ENCODE measurements at regions not wholly inside any gene's neighbourhood (a gene's known extent, or its start where the extent isn't known, plus 50 kb on each side); places are given as distances from the start of the nearest gene placed in this dataset.

DNA sequence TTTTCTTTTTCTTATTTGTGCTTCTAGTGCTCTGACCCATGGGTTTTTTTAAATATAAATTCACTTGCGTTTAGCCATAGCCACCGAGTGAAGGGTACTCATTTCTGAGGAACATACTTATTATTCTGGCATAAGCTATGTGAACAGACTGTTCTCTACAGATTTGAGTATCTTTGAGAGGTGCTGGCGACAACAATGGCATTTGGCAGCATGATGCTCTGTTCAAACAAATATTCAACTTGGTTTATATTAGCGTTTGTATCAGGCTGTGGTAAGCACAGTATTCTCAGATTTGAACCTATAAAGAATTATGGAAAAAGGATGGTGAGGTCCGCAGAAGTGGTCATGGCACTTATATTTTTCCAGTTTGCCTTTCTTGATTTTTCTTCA, 108.7 kb upstream of the LIMCH1 start:
- no peak overlapping the region for H3K27ac Mint-ChIP-seq
- ATAC-seq (ENCODE audit: low read depth), result no peak
- no peaks in the 10 kb centered on the region for H3K79me2 ChIP-seq (ENCODE audit: control insufficient read depth, insufficient read depth, low read length)
- 94% methylated on average over 2 of the region's 5 CpGs for WGBS (ENCODE audit: insufficient coverage)
- H3K9me3 Mint-ChIP-seq (ENCODE audit: insufficient read depth), result no peaks in the 10 kb centered on the region
- H3K27ac ChIP-seq (ENCODE audit: low read length in 2 of 2), result no peak overlapping the region
- peaks cover 0 to 3% (median 0%) of the 10 kb centered on the region in 4 experiments for H3K27me3 ChIP-seq (replicated peaks in 1 of 4; ENCODE audit: control extremely low read depth in 1 of 4, control insufficient read depth in 3 of 4, insufficient read depth in 4 of 4, low read length in 3 of 4)
- no peak overlapping the region for H3K4me3 Mint-ChIP-seq
- TF ChIP-seq, protein P1, sequence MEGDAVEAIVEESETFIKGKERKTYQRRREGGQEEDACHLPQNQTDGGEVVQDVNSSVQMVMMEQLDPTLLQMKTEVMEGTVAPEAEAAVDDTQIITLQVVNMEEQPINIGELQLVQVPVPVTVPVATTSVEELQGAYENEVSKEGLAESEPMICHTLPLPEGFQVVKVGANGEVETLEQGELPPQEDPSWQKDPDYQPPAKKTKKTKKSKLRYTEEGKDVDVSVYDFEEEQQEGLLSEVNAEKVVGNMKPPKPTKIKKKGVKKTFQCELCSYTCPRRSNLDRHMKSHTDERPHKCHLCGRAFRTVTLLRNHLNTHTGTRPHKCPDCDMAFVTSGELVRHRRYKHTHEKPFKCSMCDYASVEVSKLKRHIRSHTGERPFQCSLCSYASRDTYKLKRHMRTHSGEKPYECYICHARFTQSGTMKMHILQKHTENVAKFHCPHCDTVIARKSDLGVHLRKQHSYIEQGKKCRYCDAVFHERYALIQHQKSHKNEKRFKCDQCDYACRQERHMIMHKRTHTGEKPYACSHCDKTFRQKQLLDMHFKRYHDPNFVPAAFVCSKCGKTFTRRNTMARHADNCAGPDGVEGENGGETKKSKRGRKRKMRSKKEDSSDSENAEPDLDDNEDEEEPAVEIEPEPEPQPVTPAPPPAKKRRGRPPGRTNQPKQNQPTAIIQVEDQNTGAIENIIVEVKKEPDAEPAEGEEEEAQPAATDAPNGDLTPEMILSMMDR (IDR thresholded peaks at IDR 0.05), result no peak
- no peak for TF ChIP-seq EZH2 (IDR thresholded peaks at IDR 0.05; ENCODE audit: borderline replicate concordance, insufficient read depth, low read depth, low read length, poor library complexity, severe bottlenecking)
- H3K9ac ChIP-seq (ENCODE audit: low read length), result no peak overlapping the region
- peaks cover 0 to 5% (median 0%) of the 10 kb centered on the region in 3 donors for H3K9me3 ChIP-seq (ENCODE audit: control extremely low read depth in 1 of 3, control insufficient read depth in 2 of 3, insufficient read depth in 1 of 3, low read length in 2 of 3)
- H3K4me1 ChIP-seq (ENCODE audit: control insufficient read depth in 2 of 2, insufficient read depth in 2 of 2, low read length in 2 of 2), result no peaks in the 10 kb centered on the region
- H4K20me1 ChIP-seq (ENCODE audit: control insufficient read depth, insufficient read depth, low read length, poor library complexity, severe bottlenecking), result no peaks in the 10 kb centered on the region
- H3K4me3 ChIP-seq (ENCODE audit: control extremely low read depth in 1 of 5, extremely low read depth in 1 of 5, insufficient read depth in 1 of 5, low read depth in 2 of 5, low read length in 4 of 5), result no peak overlapping the region
- no peak overlapping the region for H2AFZ ChIP-seq (ENCODE audit: insufficient read depth, low read depth, low read length, poor library complexity, severe bottlenecking)
- intact Hi-C loops (cut with micrococcal nuclease), result no loop called here
- CTCF ChIA-PET, result no interaction called here
- peaks cover 16% of the 10 kb centered on the region for H3K27me3 Mint-ChIP-seq
- no peaks in the 10 kb centered on the region for H3K4me1 Mint-ChIP-seq
- no peaks in the 10 kb centered on the region for H3K36me3 ChIP-seq (replicated peaks in 1 of 2; ENCODE audit: control extremely low read depth in 1 of 2, control insufficient read depth in 1 of 2, extremely low read depth in 1 of 2, insufficient read depth in 2 of 2, low read length in 1 of 2)
- H3K4me2 ChIP-seq (replicated peaks; ENCODE audit: low read depth, low read length, poor library complexity, severe bottlenecking), result no peak overlapping the region
- no peak for DNase-seq
- POLR2A ChIA-PET, result no interaction called here

DNA sequence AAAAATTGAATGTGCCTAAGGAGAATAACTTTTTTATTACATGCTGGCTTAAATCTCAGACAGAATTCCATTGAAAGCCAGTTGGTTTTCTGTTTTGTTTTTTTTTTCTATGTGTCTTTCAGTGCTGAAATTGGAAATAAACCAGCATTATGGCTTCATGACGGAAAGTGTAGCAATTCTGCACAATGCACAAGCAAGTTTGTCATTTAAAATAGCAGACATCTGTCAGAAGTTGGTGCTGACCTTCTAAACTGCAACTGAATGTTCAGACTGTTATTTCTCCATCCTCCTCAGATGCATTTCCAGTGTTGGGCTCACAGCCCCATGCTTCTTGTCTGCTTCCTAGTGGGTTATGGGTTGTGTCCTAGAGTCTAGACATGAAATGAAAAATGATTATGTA, 107.2 kb upstream of the LIMCH1 start:
- DNase-seq (no peak), ATAC-seq (ENCODE audit: low read depth) (no peak)
- H3K4me1 ChIP-seq (ENCODE audit: control insufficient read depth in 2 of 2, insufficient read depth in 2 of 2, low read length in 2 of 2), result no peaks in the 10 kb centered on the region
- WGBS (ENCODE audit: insufficient coverage), result 100% methylated on average over 1 of the region's 1 CpG
- H3K4me2 ChIP-seq (replicated peaks; ENCODE audit: low read depth, low read length, poor library complexity, severe bottlenecking), result no peak overlapping the region
- H3K36me3 ChIP-seq (replicated peaks in 1 of 2; ENCODE audit: control extremely low read depth in 1 of 2, control insufficient read depth in 1 of 2, extremely low read depth in 1 of 2, insufficient read depth in 2 of 2, low read length in 1 of 2), result no peaks in the 10 kb centered on the region
- intact Hi-C loops (cut with micrococcal nuclease), result no loop called here
- POLR2A ChIA-PET, result no interaction called here
- H3K9ac ChIP-seq (ENCODE audit: low read length), result no peak overlapping the region
- Mint-ChIP-seq H3K9me3 (ENCODE audit: insufficient read depth) (no peaks in the 10 kb centered on the region), H3K27ac (no peak overlapping the region), H3K4me1 (no peaks in the 10 kb centered on the region), H3K4me3 (no peak overlapping the region), H3K27me3 (peaks cover 8% of the 10 kb centered on the region)
- H3K27me3 ChIP-seq (replicated peaks in 1 of 4; ENCODE audit: control extremely low read depth in 1 of 4, control insufficient read depth in 3 of 4, insufficient read depth in 4 of 4, low read length in 3 of 4), result peaks cover 0 to 3% (median 0%) of the 10 kb centered on the region in 4 experiments
- TF ChIP-seq EZH2 (IDR thresholded peaks at IDR 0.05; ENCODE audit: borderline replicate concordance, insufficient read depth, low read depth, low read length, poor library complexity, severe bottlenecking), result no peak
- TF ChIP-seq, protein P1 (IDR thresholded peaks at IDR 0.05), result no peak
- no peak overlapping the region for H3K27ac ChIP-seq (ENCODE audit: low read length in 2 of 2)
- no peak overlapping the region for H2AFZ ChIP-seq (ENCODE audit: insufficient read depth, low read depth, low read length, poor library complexity, severe bottlenecking)
- H4K20me1 ChIP-seq (ENCODE audit: control insufficient read depth, insufficient read depth, low read length, poor library complexity, severe bottlenecking), result no peaks in the 10 kb centered on the region
- H3K9me3 ChIP-seq (ENCODE audit: control extremely low read depth in 1 of 3, control insufficient read depth in 2 of 3, insufficient read depth in 1 of 3, low read length in 2 of 3), result peaks cover 0 to 5% (median 0%) of the 10 kb centered on the region in 3 donors
- H3K4me3 ChIP-seq (ENCODE audit: control extremely low read depth in 1 of 5, extremely low read depth in 1 of 5, insufficient read depth in 1 of 5, low read depth in 2 of 5, low read length in 4 of 5), result no peak overlapping the region
- no peaks in the 10 kb centered on the region for H3K79me2 ChIP-seq (ENCODE audit: control insufficient read depth, insufficient read depth, low read length)
- CTCF ChIA-PET, result no interaction called here

All from B cell (primary cell).